ENCODE measurements at regions not wholly inside any gene's neighbourhood (a gene's known extent, or its start where the extent isn't known, plus 50 kb on each side); places are given as distances from the start of the nearest gene placed in this dataset.

- no peaks in the 10 kb centered on the region for H3K36me3 ChIP-seq (ENCODE audit: control insufficient read depth in 2 of 2, insufficient read depth in 2 of 2, low read length in 2 of 2)
- no peak overlapping the region for H3K9ac ChIP-seq (ENCODE audit: low read length in 2 of 2)
- H3K27me3 ChIP-seq (ENCODE audit: control insufficient read depth in 1 of 2, insufficient read depth in 2 of 2, low read length in 2 of 2): no peaks in the 10 kb centered on the region
- H3K4me3 ChIP-seq (ENCODE audit: low read length in 2 of 2): no peak overlapping the region
- no peaks in the 10 kb centered on the region for H3K9me3 ChIP-seq (ENCODE audit: control insufficient read depth in 2 of 2, low read length in 2 of 2)
- H3K4me1 ChIP-seq (ENCODE audit: control insufficient read depth, insufficient read depth, low read length): no peaks in the 10 kb centered on the region
- no peak overlapping the region for H3K27ac ChIP-seq (ENCODE audit: low read length)
These were observed 73.2 kb upstream of the EGLN3 start for GRCh38 chr14:34023824-34024767.

- no peaks in the 10 kb centered on the region for H3K4me1 ChIP-seq (ENCODE audit: control insufficient read depth, insufficient read depth, low read length)
- no peak overlapping the region for H3K9ac ChIP-seq (ENCODE audit: low read length in 2 of 2)
- no peaks in the 10 kb centered on the region for H3K36me3 ChIP-seq (ENCODE audit: control insufficient read depth in 2 of 2, insufficient read depth in 2 of 2, low read length in 2 of 2)
- H3K27ac ChIP-seq (ENCODE audit: low read length): no peak overlapping the region
- no peaks in the 10 kb centered on the region for H3K9me3 ChIP-seq (ENCODE audit: control insufficient read depth in 2 of 2, low read length in 2 of 2)
- no peaks in the 10 kb centered on the region for H3K27me3 ChIP-seq (ENCODE audit: control insufficient read depth in 1 of 2, insufficient read depth in 2 of 2, low read length in 2 of 2)
- H3K4me3 ChIP-seq (ENCODE audit: low read length in 2 of 2): no peak overlapping the region
These were observed 70.2 kb upstream of the EGLN3 start for GRCh38 chr14:34021096-34021495.

- H3K27me3 ChIP-seq (ENCODE audit: control insufficient read depth in 1 of 2, insufficient read depth in 2 of 2, low read length in 2 of 2): no peaks in the 10 kb centered on the region
- no peaks in the 10 kb centered on the region for H3K4me1 ChIP-seq (ENCODE audit: control insufficient read depth, insufficient read depth, low read length)
- H3K9me3 ChIP-seq (ENCODE audit: control insufficient read depth in 2 of 2, low read length in 2 of 2): no peaks in the 10 kb centered on the region
- no peak overlapping the region for H3K27ac ChIP-seq (ENCODE audit: low read length)
- H3K36me3 ChIP-seq (ENCODE audit: control insufficient read depth in 2 of 2, insufficient read depth in 2 of 2, low read length in 2 of 2): no peaks in the 10 kb centered on the region
- H3K9ac ChIP-seq (ENCODE audit: low read length in 2 of 2): no peak overlapping the region
- no peak overlapping the region for H3K4me3 ChIP-seq (ENCODE audit: low read length in 2 of 2)
These were observed 69.1 kb upstream of the EGLN3 start for GRCh38 chr14:34020014-34020413.

GRCh38 chr14:34018564-34019244 lies 67.8 kb upstream of the EGLN3 start:
- H3K9me3 ChIP-seq (ENCODE audit: control insufficient read depth in 2 of 2, low read length in 2 of 2): no peaks in the 10 kb centered on the region
- H3K27ac ChIP-seq (ENCODE audit: low read length): no peak overlapping the region
- H3K4me1 ChIP-seq (ENCODE audit: control insufficient read depth, insufficient read depth, low read length): no peaks in the 10 kb centered on the region
- H3K9ac ChIP-seq (ENCODE audit: low read length in 2 of 2): no peak overlapping the region
- no peaks in the 10 kb centered on the region for H3K36me3 ChIP-seq (ENCODE audit: control insufficient read depth in 2 of 2, insufficient read depth in 2 of 2, low read length in 2 of 2)
- H3K27me3 ChIP-seq (ENCODE audit: control insufficient read depth in 1 of 2, insufficient read depth in 2 of 2, low read length in 2 of 2): no peaks in the 10 kb centered on the region
- peak overlapping the region in 1 of 2 donors; percentile 23 for H3K4me3 ChIP-seq (ENCODE audit: low read length in 2 of 2)

GRCh38 chr14:34018125-34018524 lies 67.3 kb upstream of the EGLN3 start:
- H3K4me1 ChIP-seq (ENCODE audit: control insufficient read depth, insufficient read depth, low read length): no peaks in the 10 kb centered on the region
- H3K9me3 ChIP-seq (ENCODE audit: control insufficient read depth in 2 of 2, low read length in 2 of 2): no peaks in the 10 kb centered on the region
- H3K9ac ChIP-seq (ENCODE audit: low read length in 2 of 2): no peak overlapping the region
- no peaks in the 10 kb centered on the region for H3K36me3 ChIP-seq (ENCODE audit: control insufficient read depth in 2 of 2, insufficient read depth in 2 of 2, low read length in 2 of 2)
- H3K27ac ChIP-seq (ENCODE audit: low read length): no peak overlapping the region
- H3K27me3 ChIP-seq (ENCODE audit: control insufficient read depth in 1 of 2, insufficient read depth in 2 of 2, low read length in 2 of 2): no peaks in the 10 kb centered on the region
- peak overlapping the region in 1 of 2 donors; percentile 23 for H3K4me3 ChIP-seq (ENCODE audit: low read length in 2 of 2)

GRCh38 chr14:34015383-34015782 lies 64.5 kb upstream of the EGLN3 start:
- Histone ChIP-seq H3K9me3 (ENCODE audit: control insufficient read depth in 2 of 2, low read length in 2 of 2) (no peaks in the 10 kb centered on the region), H3K4me3 (ENCODE audit: low read length in 2 of 2) (no peak overlapping the region), H3K27me3 (ENCODE audit: control insufficient read depth in 1 of 2, insufficient read depth in 2 of 2, low read length in 2 of 2) (no peaks in the 10 kb centered on the region), H3K36me3 (ENCODE audit: control insufficient read depth in 2 of 2, insufficient read depth in 2 of 2, low read length in 2 of 2) (no peaks in the 10 kb centered on the region), H3K4me1 (ENCODE audit: control insufficient read depth, insufficient read depth, low read length) (no peaks in the 10 kb centered on the region), H3K9ac (ENCODE audit: low read length in 2 of 2) (no peak overlapping the region), H3K27ac (ENCODE audit: low read length) (no peak overlapping the region)

- no peaks in the 10 kb centered on the region for H3K36me3 ChIP-seq (ENCODE audit: control insufficient read depth in 2 of 2, insufficient read depth in 2 of 2, low read length in 2 of 2)
- H3K9me3 ChIP-seq (ENCODE audit: control insufficient read depth in 2 of 2, low read length in 2 of 2): no peaks in the 10 kb centered on the region
- H3K27ac ChIP-seq (ENCODE audit: low read length): no peak overlapping the region
- no peaks in the 10 kb centered on the region for H3K4me1 ChIP-seq (ENCODE audit: control insufficient read depth, insufficient read depth, low read length)
- no peak overlapping the region for H3K4me3 ChIP-seq (ENCODE audit: low read length in 2 of 2)
- no peak overlapping the region for H3K9ac ChIP-seq (ENCODE audit: low read length in 2 of 2)
- H3K27me3 ChIP-seq (ENCODE audit: control insufficient read depth in 1 of 2, insufficient read depth in 2 of 2, low read length in 2 of 2): no peaks in the 10 kb centered on the region
These were observed 64.1 kb upstream of the EGLN3 start for GRCh38 chr14:34014936-34015335.

- Histone ChIP-seq H3K27me3 (ENCODE audit: control insufficient read depth in 1 of 2, insufficient read depth in 2 of 2, low read length in 2 of 2) (no peaks in the 10 kb centered on the region), H3K27ac (ENCODE audit: low read length) (no peak overlapping the region), H3K4me3 (ENCODE audit: low read length in 2 of 2) (no peak overlapping the region), H3K9ac (ENCODE audit: low read length in 2 of 2) (no peak overlapping the region), H3K36me3 (ENCODE audit: control insufficient read depth in 2 of 2, insufficient read depth in 2 of 2, low read length in 2 of 2) (no peaks in the 10 kb centered on the region), H3K9me3 (ENCODE audit: control insufficient read depth in 2 of 2, low read length in 2 of 2) (no peaks in the 10 kb centered on the region), H3K4me1 (ENCODE audit: control insufficient read depth, insufficient read depth, low read length) (no peaks in the 10 kb centered on the region)
These were observed 62.8 kb upstream of the EGLN3 start for GRCh38 chr14:34013721-34014060.

- no peaks in the 10 kb centered on the region for H3K27me3 ChIP-seq (ENCODE audit: control insufficient read depth in 1 of 2, insufficient read depth in 2 of 2, low read length in 2 of 2)
- H3K9me3 ChIP-seq (ENCODE audit: control insufficient read depth in 2 of 2, low read length in 2 of 2): no peaks in the 10 kb centered on the region
- H3K9ac ChIP-seq (ENCODE audit: low read length in 2 of 2): no peak overlapping the region
- H3K36me3 ChIP-seq (ENCODE audit: control insufficient read depth in 2 of 2, insufficient read depth in 2 of 2, low read length in 2 of 2): no peaks in the 10 kb centered on the region
- no peaks in the 10 kb centered on the region for H3K4me1 ChIP-seq (ENCODE audit: control insufficient read depth, insufficient read depth, low read length)
- H3K4me3 ChIP-seq (ENCODE audit: low read length in 2 of 2): no peak overlapping the region
- no peak overlapping the region for H3K27ac ChIP-seq (ENCODE audit: low read length)
These were observed 62.3 kb upstream of the EGLN3 start for GRCh38 chr14:34012978-34013720.

GRCh38 chr14:34012369-34012768 lies 61.5 kb upstream of the EGLN3 start:
- no peak overlapping the region for H3K27ac ChIP-seq (ENCODE audit: low read length)
- H3K9me3 ChIP-seq (ENCODE audit: control insufficient read depth in 2 of 2, low read length in 2 of 2): no peaks in the 10 kb centered on the region
- no peak overlapping the region for H3K4me3 ChIP-seq (ENCODE audit: low read length in 2 of 2)
- H3K4me1 ChIP-seq (ENCODE audit: control insufficient read depth, insufficient read depth, low read length): no peaks in the 10 kb centered on the region
- H3K36me3 ChIP-seq (ENCODE audit: control insufficient read depth in 2 of 2, insufficient read depth in 2 of 2, low read length in 2 of 2): no peaks in the 10 kb centered on the region
- H3K9ac ChIP-seq (ENCODE audit: low read length in 2 of 2): no peak overlapping the region
- H3K27me3 ChIP-seq (ENCODE audit: control insufficient read depth in 1 of 2, insufficient read depth in 2 of 2, low read length in 2 of 2): no peaks in the 10 kb centered on the region

Measured in stomach smooth muscle (tissue), 2 donors.